AG09309 (cell line): ENCODE measurements at regions not wholly inside any gene's neighbourhood (a gene's known extent, or its start where the extent isn't known, plus 50 kb on each side); places are given as distances from the start of the nearest gene placed in this dataset.

Source experiments
- DNase-seq: peaks from one replicate; pipeline ENCODE4 v3.0.0-alpha.2; 2010; ENCODE audit warnings: low read depth
- H3K4me3 ChIP-seq: 2 replicates; pipeline ENCODE4 v1.5.1; 2011; ENCODE audit warnings: mild to moderate bottlenecking, low read depth, low read length, moderate library complexity; ENCODE audit not compliant: control insufficient read depth
- CTCF ChIP-seq: IDR thresholded peaks from 2 replicates; pipeline ENCODE4 v1.5.1; 2011; ENCODE audit warnings: mild to moderate bottlenecking, low read depth, low read length, inconsistent platforms; ENCODE audit not compliant: insufficient read depth, control insufficient read depth; ENCODE audit errors: missing control alignments

GRCh38 chr2:16395601-16396000 is 270.0 kb downstream of the CYRIA start:
- TF ChIP-seq CTCF = no peak
- no peak overlapping the region for H3K4me3 ChIP-seq
- DNase-seq = no peak

- no peak for DNase-seq
- no peak for TF ChIP-seq CTCF
- no peak overlapping the region for H3K4me3 ChIP-seq
Measured at GRCh38 chr2:16394986-16395550, 270.6 kb downstream of the CYRIA start.

GRCh38 chr2:16394072-16394985 is 271.3 kb downstream of the CYRIA start:
- no peak for TF ChIP-seq CTCF
- H3K4me3 ChIP-seq = no peak overlapping the region
- no peak for DNase-seq

- no peak for TF ChIP-seq CTCF
Measured at GRCh38 chr2:16393500-16394071, 272.0 kb downstream of the CYRIA start.

GRCh38 chr2:16392647-16393499 is 272.8 kb downstream of the CYRIA start:
- TF ChIP-seq CTCF = no peak

More at GRCh38 chr2:16393500-16394071, 272.0 kb downstream of the CYRIA start:
- DNase-seq = no peak
- no peak overlapping the region for H3K4me3 ChIP-seq

GRCh38 chr2:16391986-16392385 is 273.6 kb downstream of the CYRIA start:
- DNase-seq = no peak
- no peak overlapping the region for H3K4me3 ChIP-seq
- TF ChIP-seq CTCF = no peak

More at GRCh38 chr2:16392647-16393499, 272.8 kb downstream of the CYRIA start:
- no peak for DNase-seq
- H3K4me3 ChIP-seq = no peak overlapping the region
